ENCODE measurements at regions not wholly inside any gene's neighbourhood (a gene's known extent, or its start where the extent isn't known, plus 50 kb on each side); places are given as distances from the start of the nearest gene placed in this dataset.

DNA sequence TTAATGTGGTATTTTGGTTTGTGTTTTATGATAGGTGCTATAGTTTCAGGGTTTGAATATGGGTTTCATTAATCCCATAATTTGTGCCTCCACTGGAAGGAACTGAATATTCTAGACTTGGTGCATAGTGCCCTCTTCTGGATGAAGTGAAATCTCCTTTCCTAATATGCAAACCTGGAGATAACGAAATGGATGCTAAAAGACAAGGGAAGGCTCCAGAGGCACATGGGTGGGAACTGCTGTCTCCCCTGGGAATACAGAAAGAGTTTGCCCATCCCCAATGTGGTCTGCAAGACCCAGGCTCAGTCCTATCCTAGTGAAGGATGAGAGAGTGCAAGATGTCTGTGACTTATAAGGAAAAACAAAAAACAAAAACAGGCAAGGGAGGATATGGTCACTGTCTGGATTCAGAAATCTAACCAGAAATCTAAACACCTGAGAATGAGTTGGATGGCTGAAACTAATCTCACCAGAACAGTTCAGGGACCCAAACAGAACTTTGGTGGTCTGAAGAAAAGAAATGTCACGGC lies 142.3 kb upstream of the TMPO start:
- no peaks in the 10 kb centered on the region for H3K36me3 ChIP-seq (ENCODE audit: control insufficient read depth, insufficient read depth, low read length)
- H3K9ac ChIP-seq (ENCODE audit: low read length) = no peak overlapping the region
- no peaks in the 10 kb centered on the region for H3K4me1 ChIP-seq (ENCODE audit: control insufficient read depth, insufficient read depth, low read length)
- no peaks in the 10 kb centered on the region for H3K27me3 ChIP-seq (ENCODE audit: control insufficient read depth, insufficient read depth, low read length)
- H3K4me3 ChIP-seq (ENCODE audit: low read length) = no peak overlapping the region
- no peak overlapping the region for H3K27ac ChIP-seq (ENCODE audit: low read depth, low read length)

DNA sequence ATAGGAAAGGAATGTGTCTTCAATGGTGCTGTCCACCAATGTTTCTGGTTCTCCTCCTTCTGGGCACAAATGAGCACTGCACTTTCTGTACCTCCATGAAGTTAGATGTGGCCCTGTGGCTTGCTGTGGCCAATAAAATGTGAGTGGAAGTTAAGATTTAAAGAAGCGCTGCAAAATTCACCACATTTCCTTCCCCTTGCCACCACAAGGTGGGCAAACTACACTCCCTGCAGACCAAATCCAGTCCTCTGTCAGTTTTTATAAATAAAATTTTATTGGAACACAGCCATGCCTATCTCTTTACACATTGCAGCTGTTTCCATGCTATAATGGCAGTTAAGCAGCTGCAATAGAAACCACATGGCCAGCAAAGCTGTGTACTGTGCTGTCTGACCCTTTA lies 141.4 kb upstream of the TMPO start:
- Histone ChIP-seq H3K4me3 (ENCODE audit: low read length) (no peak overlapping the region), H3K27ac (ENCODE audit: low read depth, low read length) (no peak overlapping the region), H3K9ac (ENCODE audit: low read length) (no peak overlapping the region), H3K27me3 (ENCODE audit: control insufficient read depth, insufficient read depth, low read length) (no peaks in the 10 kb centered on the region), H3K36me3 (ENCODE audit: control insufficient read depth, insufficient read depth, low read length) (no peaks in the 10 kb centered on the region), H3K4me1 (ENCODE audit: control insufficient read depth, insufficient read depth, low read length) (no peaks in the 10 kb centered on the region)

DNA sequence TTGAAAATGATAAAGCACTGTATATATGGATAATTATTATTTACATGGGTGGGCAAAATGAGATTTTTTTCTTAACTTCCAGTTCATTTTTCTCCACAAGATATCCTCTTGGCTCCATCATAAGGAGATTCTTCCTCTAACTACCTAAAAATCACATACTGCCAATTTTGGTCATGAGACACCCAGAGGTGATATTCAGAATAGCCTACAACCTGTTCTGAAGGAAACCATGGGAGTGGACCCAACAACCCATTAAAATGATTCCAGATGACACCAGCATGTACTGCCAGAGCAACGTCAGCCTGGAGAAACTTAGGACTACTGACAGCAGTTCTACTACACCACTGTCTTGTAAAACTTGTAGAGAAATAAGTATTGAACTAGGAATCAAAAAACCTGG lies 136.3 kb upstream of the TMPO start:
- H3K36me3 ChIP-seq (ENCODE audit: control insufficient read depth, insufficient read depth, low read length) = no peaks in the 10 kb centered on the region
- H3K4me3 ChIP-seq (ENCODE audit: low read length) = no peak overlapping the region

DNA sequence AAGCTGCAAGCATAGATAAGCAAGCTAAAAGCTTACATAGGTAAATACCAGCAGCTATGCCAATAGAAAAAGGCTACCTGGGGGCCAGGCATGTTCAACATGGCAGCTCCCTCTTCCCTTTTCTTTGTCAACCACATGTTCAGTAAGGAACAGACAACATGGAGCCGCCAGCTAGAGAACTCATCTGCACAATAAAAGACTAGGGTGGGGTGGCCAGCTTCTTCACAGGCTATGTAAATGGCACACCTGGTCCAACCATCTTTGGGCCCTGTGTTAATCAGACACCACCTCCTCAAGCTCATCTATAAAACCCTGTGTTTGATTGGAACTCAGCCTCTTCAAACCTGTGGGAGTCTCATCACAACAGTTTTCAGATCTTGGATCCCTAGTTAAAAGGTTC lies 129.7 kb upstream of the TMPO start:
- Histone ChIP-seq H3K27me3 (ENCODE audit: control insufficient read depth, insufficient read depth, low read length) (no peaks in the 10 kb centered on the region), H3K27ac (ENCODE audit: low read depth, low read length) (no peak overlapping the region), H3K36me3 (ENCODE audit: control insufficient read depth, insufficient read depth, low read length) (no peaks in the 10 kb centered on the region), H3K4me1 (ENCODE audit: control insufficient read depth, insufficient read depth, low read length) (no peaks in the 10 kb centered on the region), H3K9ac (ENCODE audit: low read length) (no peak overlapping the region), H3K4me3 (ENCODE audit: low read length) (no peak overlapping the region)

More for the DNA sequence above, 136.3 kb upstream of the TMPO start:
- Histone ChIP-seq H3K9ac (ENCODE audit: low read length) (no peak overlapping the region), H3K27ac (ENCODE audit: low read depth, low read length) (no peak overlapping the region), H3K4me1 (ENCODE audit: control insufficient read depth, insufficient read depth, low read length) (no peaks in the 10 kb centered on the region), H3K27me3 (ENCODE audit: control insufficient read depth, insufficient read depth, low read length) (no peaks in the 10 kb centered on the region)

DNA sequence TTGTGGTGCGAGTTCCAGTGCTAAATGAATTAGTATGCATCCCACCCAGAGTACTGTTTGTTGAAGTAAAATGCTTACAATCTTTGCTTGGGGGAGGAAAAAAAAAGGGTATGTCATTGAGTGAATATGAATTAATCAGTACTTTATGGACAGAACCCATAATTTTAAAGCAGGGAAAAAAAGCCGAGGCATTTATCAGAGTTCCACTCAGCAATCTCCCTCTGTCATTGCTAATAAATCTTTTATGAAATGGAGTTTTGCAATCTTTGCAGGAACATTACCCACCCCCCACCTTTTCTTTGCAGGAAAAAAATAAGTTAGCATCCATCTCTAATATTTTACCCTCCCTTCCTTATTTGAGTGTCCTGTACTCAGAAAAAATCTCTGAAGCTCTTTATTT lies 127.9 kb upstream of the TMPO start:
- no peak overlapping the region for H3K27ac ChIP-seq (ENCODE audit: low read depth, low read length)
- H3K9ac ChIP-seq (ENCODE audit: low read length) = no peak overlapping the region
- H3K36me3 ChIP-seq (ENCODE audit: control insufficient read depth, insufficient read depth, low read length) = no peaks in the 10 kb centered on the region
- no peaks in the 10 kb centered on the region for H3K4me1 ChIP-seq (ENCODE audit: control insufficient read depth, insufficient read depth, low read length)
- H3K4me3 ChIP-seq (ENCODE audit: low read length) = no peak overlapping the region
- H3K27me3 ChIP-seq (ENCODE audit: control insufficient read depth, insufficient read depth, low read length) = no peaks in the 10 kb centered on the region

DNA sequence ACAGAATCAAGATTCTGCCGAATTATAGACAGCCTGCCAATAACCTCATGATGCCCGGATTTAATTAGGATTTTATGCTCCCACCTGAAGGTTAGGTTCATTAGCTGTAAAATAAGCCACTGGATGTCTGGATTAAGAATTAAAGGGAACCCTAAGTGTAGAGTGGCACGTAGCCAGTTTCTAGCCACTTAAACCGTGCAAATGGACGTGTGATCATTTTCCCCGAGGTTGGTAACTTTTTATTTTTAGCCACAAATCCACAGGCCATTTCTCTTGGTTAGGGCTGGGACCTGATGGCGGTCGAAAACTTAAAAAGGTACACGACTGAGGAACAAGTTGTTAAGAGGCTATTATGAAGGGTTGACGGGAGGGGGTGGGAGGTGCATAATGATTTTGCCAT lies 127.3 kb upstream of the TMPO start:
- Histone ChIP-seq H3K9ac (ENCODE audit: low read length) (no peak overlapping the region), H3K36me3 (ENCODE audit: control insufficient read depth, insufficient read depth, low read length) (no peaks in the 10 kb centered on the region), H3K4me3 (ENCODE audit: low read length) (no peak overlapping the region), H3K4me1 (ENCODE audit: control insufficient read depth, insufficient read depth, low read length) (no peaks in the 10 kb centered on the region), H3K27me3 (ENCODE audit: control insufficient read depth, insufficient read depth, low read length) (no peaks in the 10 kb centered on the region), H3K27ac (ENCODE audit: low read depth, low read length) (no peak overlapping the region)

DNA sequence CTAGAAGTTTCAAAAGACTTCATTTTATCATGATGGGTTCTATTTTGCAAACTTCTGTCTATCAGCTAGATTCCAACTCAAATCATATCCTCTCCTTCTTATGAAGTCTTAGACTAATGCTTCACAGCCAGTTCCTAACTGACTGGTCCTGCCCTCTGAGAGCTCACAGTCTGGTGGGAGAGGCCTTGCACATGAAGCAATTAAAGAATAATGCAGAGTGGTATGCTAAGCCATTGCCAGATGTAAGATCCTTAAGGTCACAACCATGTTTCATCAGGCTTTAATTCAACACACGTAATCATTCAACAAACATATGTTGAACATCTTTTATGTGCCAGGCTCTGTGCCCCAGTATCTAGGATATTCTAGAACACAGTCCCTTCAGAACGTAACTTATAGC lies 125.8 kb upstream of the TMPO start:
- no peak overlapping the region for H3K27ac ChIP-seq (ENCODE audit: low read depth, low read length)
- H3K4me3 ChIP-seq (ENCODE audit: low read length) = no peak overlapping the region
- no peaks in the 10 kb centered on the region for H3K4me1 ChIP-seq (ENCODE audit: control insufficient read depth, insufficient read depth, low read length)
- H3K9ac ChIP-seq (ENCODE audit: low read length) = no peak overlapping the region
- H3K27me3 ChIP-seq (ENCODE audit: control insufficient read depth, insufficient read depth, low read length) = no peaks in the 10 kb centered on the region
- no peaks in the 10 kb centered on the region for H3K36me3 ChIP-seq (ENCODE audit: control insufficient read depth, insufficient read depth, low read length)

DNA sequence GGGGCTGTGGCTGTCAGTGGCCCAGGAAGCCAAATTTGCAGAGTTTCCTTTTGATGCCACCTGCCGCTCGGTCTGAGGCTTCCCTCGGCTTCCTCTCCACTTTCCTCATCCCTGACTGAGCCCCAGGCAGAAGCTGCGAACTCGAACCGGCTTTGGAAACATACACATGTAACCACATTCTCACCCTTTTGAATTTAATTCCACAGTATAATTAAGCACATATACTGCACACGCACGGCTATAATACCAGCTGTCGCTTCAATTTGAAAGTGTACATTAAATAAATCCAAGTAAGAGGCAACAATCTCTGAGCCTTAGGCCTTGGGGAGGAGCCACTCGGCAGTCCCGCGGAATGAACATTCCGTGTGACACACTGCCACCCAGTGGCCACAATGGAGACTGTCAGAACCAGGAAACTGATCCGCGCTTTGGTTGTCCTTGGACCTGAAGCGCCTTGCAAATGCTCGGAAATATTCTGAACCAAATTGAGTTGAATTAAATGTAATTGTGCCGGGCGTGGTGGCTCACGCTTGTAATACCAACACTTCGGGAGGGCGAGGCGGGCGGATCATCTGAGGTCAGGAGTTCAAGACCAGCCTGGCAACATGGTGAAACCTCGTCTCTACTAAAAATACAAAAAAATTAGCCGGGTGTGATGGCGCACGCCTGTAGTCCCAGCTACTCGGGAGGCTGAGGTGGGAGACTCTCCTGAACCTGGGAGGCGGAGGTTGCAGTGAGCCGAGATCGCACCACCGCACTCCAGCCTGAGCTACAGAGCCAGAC lies 117.9 kb upstream of the TMPO start:
- Histone ChIP-seq H3K4me1 (ENCODE audit: control insufficient read depth, insufficient read depth, low read length) (no peaks in the 10 kb centered on the region), H3K27me3 (ENCODE audit: control insufficient read depth, insufficient read depth, low read length) (no peaks in the 10 kb centered on the region), H3K36me3 (ENCODE audit: control insufficient read depth, insufficient read depth, low read length) (no peaks in the 10 kb centered on the region), H3K27ac (ENCODE audit: low read depth, low read length) (no peak overlapping the region), H3K4me3 (ENCODE audit: low read length) (peak overlapping the region; percentile 65), H3K9ac (ENCODE audit: low read length) (no peak overlapping the region)

DNA sequence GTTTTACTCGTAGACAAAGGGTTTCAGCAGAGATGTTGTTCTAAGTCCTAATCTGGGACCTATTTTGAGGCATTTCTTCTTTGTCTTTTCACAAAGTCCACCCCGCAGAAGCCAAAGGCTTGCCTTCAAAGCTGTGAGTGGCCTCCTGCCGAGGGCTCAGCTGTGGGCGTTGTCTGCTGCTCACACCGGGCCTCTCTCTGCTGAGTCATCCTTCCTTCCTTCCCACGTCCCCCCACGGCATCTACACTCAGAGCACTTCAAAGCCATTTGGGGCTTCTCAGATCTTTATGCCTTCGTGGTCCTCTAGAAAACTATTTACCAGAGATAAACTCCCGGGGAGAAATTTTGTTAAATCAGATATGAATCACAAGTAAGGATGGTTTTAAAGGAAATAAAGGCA lies 115.9 kb upstream of the TMPO start:
- no peaks in the 10 kb centered on the region for H3K27me3 ChIP-seq (ENCODE audit: control insufficient read depth, insufficient read depth, low read length)
- no peak overlapping the region for H3K27ac ChIP-seq (ENCODE audit: low read depth, low read length)
- H3K36me3 ChIP-seq (ENCODE audit: control insufficient read depth, insufficient read depth, low read length) = no peaks in the 10 kb centered on the region

DNA sequence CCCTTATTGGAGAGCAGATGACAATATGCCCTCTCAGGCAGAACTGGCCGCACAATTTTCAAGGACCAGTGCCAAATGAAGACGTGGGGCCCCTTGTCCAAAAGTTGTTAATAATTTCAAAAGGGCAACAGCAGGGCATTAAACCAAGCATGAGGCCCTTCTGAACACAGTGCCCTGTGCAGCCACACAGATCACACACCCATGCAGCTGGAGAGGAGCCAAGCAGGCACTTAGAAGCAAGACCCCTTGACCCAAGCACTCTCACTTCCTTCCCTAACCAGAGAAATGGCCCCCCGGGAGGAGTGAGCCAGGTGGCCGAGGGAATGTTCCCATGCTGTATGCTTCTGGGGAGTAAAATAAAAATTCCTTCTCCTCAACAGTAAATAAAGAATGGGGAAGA lies 114.0 kb upstream of the TMPO start:
- Histone ChIP-seq H3K36me3 (ENCODE audit: control insufficient read depth, insufficient read depth, low read length) (no peaks in the 10 kb centered on the region), H3K4me1 (ENCODE audit: control insufficient read depth, insufficient read depth, low read length) (no peaks in the 10 kb centered on the region), H3K27me3 (ENCODE audit: control insufficient read depth, insufficient read depth, low read length) (no peaks in the 10 kb centered on the region), H3K4me3 (ENCODE audit: low read length) (no peak overlapping the region), H3K9ac (ENCODE audit: low read length) (no peak overlapping the region), H3K27ac (ENCODE audit: low read depth, low read length) (no peak overlapping the region)

More for the DNA sequence above, 115.9 kb upstream of the TMPO start:
- H3K4me1 ChIP-seq (ENCODE audit: control insufficient read depth, insufficient read depth, low read length) = no peaks in the 10 kb centered on the region
- H3K9ac ChIP-seq (ENCODE audit: low read length) = no peak overlapping the region
- no peak overlapping the region for H3K4me3 ChIP-seq (ENCODE audit: low read length)

DNA sequence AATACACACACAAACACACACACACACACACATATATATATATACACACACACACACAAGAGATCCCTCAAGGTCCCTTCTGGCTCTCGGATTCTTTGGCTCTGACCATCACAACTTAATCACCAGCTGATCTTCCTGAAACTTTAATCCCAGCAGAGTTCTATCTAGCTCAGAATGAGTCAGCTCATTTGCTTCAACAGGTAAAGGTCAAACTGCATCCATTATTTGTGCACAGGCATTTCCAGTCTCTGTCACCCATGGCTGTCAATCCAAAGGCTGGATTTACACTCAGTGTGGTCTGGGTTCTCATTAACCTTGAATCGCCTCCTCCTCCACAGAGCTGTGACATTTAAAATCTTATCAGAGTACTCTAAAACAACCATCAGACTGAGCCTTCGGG lies 113.3 kb upstream of the TMPO start:
- H3K27me3 ChIP-seq (ENCODE audit: control insufficient read depth, insufficient read depth, low read length) = no peaks in the 10 kb centered on the region
- no peaks in the 10 kb centered on the region for H3K4me1 ChIP-seq (ENCODE audit: control insufficient read depth, insufficient read depth, low read length)
- no peak overlapping the region for H3K9ac ChIP-seq (ENCODE audit: low read length)
- H3K36me3 ChIP-seq (ENCODE audit: control insufficient read depth, insufficient read depth, low read length) = no peaks in the 10 kb centered on the region
- no peak overlapping the region for H3K4me3 ChIP-seq (ENCODE audit: low read length)
- H3K27ac ChIP-seq (ENCODE audit: low read depth, low read length) = no peak overlapping the region

DNA sequence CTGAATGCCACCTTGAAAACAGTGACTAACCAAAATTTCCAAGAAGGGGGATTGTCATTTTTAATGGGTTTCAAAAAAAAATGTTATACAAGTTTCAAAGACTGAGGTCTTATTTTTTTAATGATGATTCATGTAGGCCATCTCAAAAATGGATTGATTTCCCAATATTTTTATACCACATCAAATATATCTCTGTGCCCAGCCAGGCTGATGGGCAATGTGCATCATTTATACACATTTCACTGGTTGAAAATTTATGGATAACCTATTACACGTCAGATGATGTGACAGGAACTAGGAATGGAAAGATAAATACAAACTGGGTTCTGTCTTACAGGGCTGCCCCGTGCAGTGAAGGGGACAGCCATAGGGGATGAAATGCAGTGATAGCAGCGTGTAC lies 112.7 kb upstream of the TMPO start:
- H3K27me3 ChIP-seq (ENCODE audit: control insufficient read depth, insufficient read depth, low read length) = no peaks in the 10 kb centered on the region
- H3K4me1 ChIP-seq (ENCODE audit: control insufficient read depth, insufficient read depth, low read length) = no peaks in the 10 kb centered on the region
- no peaks in the 10 kb centered on the region for H3K36me3 ChIP-seq (ENCODE audit: control insufficient read depth, insufficient read depth, low read length)
- H3K4me3 ChIP-seq (ENCODE audit: low read length) = no peak overlapping the region
- H3K27ac ChIP-seq (ENCODE audit: low read depth, low read length) = no peak overlapping the region
- H3K9ac ChIP-seq (ENCODE audit: low read length) = no peak overlapping the region

DNA sequence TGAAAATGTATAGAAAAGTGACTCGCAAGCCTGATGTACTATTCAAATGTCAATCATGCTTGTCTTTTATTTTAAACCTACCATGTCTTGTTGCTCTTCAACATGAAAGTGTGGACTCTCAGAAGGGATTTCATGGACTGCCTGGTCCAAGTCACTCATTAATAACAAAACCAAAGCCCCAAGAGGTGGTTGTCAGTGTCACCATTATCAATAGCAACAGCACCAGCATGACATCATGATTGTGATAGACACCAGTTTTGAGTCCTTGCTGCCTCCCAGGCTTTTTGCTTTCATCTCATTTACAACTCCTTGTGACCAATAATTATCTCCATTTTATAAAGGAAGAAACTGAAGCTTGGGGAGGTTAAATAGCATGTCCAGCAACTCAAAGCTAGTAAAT lies 112.0 kb upstream of the TMPO start:
- H3K27ac ChIP-seq (ENCODE audit: low read depth, low read length) = no peak overlapping the region
- no peaks in the 10 kb centered on the region for H3K4me1 ChIP-seq (ENCODE audit: control insufficient read depth, insufficient read depth, low read length)
- no peak overlapping the region for H3K9ac ChIP-seq (ENCODE audit: low read length)
- H3K36me3 ChIP-seq (ENCODE audit: control insufficient read depth, insufficient read depth, low read length) = no peaks in the 10 kb centered on the region
- H3K4me3 ChIP-seq (ENCODE audit: low read length) = no peak overlapping the region
- H3K27me3 ChIP-seq (ENCODE audit: control insufficient read depth, insufficient read depth, low read length) = no peaks in the 10 kb centered on the region
